GM03348 (cell line): ENCODE measurements at regions not wholly inside any gene's neighbourhood (a gene's known extent, or its start where the extent isn't known, plus 50 kb on each side); places are given as distances from the start of the nearest gene placed in this dataset.

ENCODE experiments used
- DNase-seq: peaks from one replicate; pipeline ENCODE4 v3.0.0; 2012; ENCODE audit warnings: low spot score

DNA sequence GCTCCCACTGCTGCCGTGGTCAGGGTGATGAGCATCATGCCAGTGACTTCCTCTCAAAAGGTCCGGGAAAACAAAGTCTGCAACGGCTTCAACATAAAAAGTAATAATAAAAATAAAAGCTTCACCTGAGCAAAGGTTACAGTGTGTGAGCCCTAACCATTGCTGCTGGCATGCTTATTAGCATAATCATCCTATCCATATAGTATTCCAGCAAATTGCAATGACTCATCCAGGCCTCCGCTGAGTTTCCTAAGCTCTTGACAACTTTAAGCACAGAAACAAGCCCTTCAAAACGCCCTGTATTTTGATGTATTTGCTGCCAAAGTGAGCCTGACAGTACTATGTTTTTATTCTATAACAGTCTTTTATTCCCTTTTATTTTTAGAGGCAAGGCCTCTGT, 100.5 kb downstream of the AASDH start:
- no peak for DNase-seq

DNA sequence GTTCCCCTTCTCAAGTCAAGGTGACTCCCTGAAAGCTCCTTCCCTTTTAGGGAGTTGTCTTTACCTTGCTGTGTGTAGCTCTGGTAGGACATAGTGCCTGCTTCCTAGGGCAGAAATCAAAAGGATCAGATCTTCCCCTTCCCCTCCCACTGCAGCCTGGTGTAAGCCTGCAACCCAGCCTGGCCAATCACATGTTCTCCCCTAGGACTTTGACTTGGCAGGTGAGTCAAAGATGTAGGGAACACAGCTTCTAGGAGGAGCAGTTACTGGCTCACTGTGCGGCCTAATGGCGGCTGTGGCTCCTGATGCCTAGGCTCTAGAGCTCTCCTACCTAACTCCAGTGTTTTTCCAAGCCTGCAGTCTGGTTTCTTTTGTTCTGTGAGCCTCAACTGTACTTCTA, 103.9 kb downstream of the AASDH start:
- DNase-seq: no peak

DNA sequence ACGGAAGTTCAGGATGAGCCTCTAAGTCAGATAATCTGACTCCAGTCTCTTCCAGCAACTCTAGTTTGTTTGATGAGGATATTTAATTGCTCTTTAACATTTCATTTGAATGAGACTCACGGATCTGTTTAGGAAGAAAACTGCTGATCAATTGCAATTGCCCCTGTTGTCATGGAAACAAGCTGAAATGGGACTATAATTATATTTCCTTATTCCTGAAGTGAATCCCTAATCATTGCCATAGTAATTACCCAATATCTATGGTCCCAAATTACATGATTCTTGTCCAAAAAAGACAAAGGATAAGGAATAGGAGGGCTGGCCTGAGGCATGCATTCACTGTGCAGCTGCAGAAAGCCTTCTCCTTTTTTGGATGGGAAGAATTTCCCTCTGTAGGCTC, 105.3 kb downstream of the AASDH start:
- no peak for DNase-seq

DNA sequence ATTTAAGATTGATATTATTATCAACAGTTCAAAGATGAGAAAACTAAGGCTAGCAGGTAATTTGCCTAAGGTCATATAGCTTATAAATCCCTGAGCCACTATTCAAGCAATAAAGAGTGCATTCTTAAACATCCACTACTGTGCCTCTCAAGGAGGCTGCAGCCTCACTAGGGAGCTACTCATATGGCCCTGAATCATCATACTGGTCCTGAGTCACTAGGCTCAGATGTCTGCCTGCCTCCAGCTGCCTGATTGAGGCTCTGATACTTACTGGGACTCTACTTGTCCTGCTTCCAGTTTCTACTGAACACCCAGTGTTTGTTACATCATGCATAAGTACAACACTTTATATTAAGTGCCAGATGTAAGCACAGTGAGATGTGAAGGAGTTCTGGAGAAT, 110.7 kb downstream of the AASDH start:
- no peak for DNase-seq

DNA sequence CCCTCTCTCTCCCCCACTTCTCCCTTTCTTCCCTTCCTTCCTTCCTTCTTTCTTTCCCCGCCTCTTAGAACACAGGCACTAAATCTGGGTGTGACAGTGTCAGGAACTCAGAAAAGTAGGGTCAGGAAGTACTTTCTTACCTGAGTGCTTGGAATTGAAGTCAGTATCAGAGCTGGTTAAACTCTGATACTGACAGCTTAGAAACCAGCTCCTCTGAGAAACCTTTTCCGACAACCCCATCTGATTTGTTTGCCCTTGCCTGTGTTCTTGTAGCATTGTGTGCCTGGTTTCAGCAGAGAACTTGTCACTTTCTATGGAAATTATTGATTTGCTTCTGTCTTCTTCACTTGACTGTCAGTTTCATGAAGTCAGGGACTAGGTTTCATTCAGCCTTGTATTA, 113.9 kb downstream of the AASDH start:
- DNase-seq: no peak

DNA sequence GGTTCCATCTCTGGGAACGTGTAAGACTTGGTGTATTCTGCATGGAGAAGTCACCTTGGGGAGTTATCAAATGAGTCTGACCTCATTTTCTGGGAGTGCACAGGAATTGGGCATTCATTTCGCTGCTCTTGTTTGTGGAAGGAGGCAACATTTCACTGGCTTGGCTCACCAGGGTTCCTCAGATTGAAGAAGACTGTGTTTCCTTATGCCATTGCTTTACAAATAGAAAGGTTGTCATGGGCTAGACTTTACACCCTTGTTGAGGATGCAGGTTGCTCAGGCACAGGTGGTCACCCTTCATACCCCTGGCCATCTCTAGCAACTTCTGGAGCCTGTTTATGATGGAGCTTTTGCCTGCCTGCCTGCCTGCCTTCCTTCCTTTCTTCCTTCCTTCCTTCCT, 114.4 kb downstream of the AASDH start:
- no peak for DNase-seq

DNA sequence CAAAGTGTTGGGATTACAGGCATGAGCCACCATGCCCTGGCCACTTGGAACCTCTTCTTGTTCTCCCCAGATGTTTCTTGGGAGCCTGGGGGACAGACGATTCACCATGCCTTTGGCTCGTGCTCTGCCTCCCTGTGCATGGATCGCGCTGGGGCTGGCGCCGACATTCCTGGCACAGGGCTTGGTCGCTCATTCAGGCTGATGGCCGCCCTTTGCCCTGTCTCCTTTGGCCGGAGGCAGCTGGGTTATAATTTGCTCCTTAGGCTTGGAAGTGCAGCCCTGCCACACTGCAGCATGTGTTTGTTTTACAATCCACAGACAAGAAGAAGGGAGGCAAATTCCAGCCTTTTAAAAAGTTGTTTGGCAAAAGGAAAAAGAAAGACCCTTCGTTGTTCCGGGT, 115.3 kb downstream of the AASDH start:
- DNase-seq: no peak

DNA sequence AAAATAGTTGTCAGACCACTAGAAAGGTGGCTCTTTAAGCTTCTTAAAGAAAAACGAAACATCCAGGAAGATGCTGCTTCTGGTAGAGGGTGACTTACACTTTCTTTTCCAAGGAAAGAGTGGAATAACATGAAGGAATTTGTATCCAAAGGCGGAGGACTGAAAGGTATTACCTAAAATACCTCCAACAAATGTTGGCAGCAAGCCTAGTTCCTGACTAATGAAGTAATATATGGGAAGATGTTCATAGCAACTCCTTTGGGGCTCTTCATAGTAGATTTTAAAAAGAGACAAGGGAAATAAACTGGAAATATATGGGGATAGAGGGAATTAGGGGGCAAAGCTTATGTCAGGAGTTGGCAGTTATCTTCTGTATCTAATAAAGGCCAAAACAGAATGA, 116.2 kb downstream of the AASDH start:
- DNase-seq: no peak

DNA sequence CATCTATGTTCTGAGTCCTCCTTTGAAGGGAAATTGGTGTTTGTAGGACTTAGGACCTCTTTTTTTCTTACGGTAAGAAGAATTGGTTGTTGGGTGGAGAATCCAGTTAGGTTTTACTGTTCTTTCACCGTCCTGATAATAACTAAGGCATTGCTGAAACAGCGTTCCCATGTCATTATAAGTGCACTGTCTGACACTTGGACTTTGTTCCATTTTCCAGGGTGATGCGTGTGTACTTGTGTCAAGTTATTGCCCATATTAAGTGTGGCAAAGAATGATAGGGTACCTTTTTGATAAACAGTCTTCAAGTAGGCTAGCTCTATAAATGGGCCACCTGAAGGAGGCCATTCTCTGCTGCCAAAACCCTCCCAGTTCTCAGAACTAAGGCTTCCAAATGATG, 119.7 kb downstream of the AASDH start:
- DNase-seq: no peak

DNA sequence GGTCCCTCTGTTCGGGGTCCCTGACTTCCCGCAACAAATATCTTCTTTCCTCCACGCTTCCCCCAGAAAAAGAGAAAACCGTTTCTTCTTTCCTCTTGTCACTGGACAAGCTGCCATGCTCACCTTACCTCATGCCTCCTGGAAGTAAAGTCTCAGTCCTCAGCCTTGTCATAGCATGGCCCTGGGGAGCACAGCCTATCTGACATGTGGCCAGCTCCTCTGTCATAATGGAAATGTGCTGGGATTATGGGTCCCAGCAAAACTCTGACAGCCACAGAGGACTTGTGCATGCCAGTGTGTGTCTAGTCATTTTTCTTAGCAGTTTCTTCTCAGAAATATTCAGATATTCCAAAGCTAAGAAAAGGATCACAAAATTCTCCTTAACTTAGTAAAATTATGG, 122.4 kb downstream of the AASDH start:
- no peak for DNase-seq

DNA sequence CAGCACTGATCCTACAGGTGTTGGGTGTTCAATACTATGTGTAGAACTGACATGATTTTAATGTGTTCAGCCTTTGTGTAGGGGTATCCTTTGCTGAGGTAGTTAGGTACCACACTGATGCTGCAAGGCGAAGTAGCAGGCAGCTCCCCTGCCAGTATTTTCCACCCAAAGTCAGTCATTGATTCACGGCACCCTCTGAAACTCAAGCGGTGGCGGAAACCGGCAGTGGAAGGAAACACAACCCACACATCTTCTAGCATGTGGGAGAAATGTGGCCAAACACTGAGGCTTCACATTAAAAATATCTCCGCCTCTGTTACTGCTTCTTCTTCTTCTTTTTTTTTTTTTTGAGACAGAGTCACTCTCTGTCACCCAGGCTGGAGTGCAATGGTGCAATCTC, 126.3 kb downstream of the AASDH start:
- no peak for DNase-seq

DNA sequence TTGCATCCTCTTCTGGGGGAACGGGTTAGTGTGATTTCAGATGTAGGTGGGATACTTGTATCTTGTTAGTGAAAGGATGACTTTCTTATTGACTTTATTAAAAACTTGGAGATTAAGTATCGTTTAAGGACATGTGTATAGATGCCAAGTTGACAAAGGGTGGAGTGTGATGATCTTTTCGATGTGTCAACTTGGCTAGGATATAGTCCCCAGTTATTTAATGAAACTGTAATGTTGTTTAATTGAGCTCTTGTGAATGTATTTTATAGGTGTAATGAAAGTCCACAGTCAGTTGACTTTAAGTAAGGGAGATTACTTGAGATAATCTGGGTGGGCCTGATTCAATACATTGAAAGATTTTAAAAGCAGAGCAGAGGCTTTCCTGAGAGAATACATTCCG, 127.0 kb downstream of the AASDH start:
- DNase-seq: no peak

DNA sequence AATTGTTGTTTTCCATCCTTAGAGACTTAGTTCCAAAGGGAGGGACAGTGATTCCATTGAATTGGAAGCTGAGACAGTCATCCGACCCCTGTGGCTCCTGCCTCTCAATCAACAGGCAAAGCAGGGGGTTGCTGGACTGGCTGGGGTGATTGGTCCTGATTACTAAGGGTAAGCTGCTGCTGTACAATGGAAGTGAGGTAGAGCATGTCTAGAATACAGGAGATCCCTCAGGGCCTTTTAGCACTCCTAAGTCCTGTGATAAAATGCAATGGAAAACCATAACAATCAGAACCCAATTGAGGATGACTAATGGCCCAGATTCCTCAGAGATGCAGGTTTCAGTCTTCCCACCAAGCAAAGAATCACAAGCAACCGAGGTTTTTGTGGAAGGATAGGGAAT, 127.6 kb downstream of the AASDH start:
- DNase-seq: no peak

DNA sequence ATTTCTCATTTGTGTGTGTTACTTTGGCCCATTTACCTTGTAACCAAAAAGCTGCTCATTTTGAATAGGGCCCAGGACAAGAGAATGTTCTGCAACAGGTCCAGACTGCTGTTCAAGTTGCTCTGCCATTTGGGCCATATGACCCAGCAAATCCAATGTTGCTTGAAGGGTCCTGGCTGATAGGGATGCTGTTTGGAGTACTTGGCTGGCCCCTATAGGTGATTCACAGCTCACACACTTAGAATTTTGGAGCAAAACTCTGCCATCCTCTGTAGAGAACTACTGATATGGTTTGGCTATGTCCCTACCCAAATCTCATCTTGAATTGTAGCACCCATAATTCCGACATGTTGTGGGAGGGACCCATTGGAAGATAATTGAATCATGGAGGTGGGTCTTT, 131.5 kb downstream of the AASDH start:
- DNase-seq: no peak

DNA sequence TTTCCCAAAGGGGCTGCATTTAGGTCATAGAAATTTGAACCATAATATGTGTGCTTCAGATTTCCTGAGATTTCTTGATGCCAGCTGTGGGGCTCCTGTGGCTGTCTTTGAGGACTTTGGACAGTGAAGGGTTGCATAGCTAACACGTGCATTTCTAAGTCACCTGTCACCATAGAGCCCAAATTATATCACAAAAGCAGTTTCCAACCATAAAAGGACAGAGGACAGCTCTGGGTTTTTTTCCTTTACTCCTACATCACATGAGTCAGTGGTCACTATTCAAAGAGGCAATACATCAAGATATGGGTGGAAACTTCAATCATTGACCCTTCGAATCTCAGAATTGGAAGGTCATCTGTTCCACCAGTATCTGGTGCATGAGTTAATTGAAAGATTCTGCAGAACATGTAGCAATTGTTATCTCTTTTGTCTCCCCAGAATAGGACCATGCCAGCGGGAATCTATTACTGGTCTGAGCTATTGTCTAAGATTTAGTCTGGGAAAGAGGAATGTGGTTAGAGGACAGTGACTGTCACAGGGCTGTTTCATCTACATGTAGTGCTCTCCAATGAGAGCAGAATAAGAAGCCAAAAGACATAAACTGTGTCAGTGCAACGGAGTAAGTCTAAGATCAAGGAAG, 133.5 kb downstream of the AASDH start:
- no peak for DNase-seq

DNA sequence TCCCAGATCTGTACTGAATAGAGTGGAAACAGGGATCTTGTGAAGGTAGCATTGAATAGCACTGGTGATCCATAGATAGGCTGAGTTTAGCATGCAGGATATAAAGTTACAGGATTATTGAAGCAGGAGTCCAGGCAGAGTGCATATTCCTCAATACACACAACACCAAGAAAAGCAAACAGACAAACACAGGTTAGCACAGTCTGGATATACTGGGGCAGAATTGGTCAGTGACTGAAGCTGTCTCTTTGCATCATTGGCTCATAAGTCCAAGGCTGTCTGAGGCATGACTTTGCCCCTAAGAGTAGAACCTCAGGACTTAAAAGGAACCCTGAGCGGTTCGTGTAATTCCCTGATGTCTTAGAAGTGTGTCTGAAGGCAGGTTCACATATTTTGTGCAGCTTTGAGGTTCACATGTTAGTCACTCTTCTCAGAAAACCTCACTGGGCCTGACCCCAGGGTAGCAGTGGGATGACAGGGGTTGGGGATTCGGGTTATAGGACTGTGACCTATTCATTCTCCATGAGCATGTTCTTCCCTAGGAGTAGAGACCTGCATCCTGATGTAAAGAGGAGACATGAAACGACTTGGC, 134.6 kb downstream of the AASDH start:
- DNase-seq: no peak

DNA sequence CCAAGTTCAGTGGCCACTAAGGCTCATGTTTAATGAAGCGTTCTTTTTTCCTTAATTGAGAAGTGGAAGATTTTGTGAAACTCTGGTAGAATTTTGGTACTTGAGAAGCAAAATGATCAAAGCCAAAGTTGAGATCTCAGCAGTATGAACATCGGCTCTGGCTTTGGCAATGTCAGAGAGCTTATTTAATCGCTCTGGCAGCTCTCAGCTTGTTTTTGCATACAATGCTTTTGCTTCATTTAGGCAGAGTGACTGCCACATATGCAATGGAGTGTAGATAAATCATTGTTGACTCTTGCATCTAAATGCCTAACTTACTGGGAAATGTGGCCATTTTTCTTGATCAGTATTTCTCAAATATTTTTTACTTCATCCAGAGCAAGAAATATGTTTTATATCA, 135.7 kb downstream of the AASDH start:
- DNase-seq: no peak

DNA sequence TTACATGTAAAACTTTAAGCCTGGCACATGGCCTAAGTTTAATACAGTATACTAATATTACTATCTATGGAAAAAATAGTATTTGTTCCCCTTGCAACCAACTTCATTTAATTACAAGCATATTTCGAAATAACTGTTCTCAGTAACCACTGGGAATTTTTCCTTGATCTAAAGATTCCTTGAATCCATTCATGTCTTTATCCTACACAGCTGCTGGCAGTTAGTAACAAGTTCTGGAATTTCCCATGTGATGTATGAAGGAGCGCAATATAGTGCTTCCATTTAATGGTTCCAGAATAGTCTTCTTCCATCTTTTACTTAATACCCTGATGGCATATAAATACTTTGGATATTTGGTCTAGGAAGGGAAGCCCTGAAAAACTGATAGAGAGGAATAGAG, 136.5 kb downstream of the AASDH start:
- no peak for DNase-seq

DNA sequence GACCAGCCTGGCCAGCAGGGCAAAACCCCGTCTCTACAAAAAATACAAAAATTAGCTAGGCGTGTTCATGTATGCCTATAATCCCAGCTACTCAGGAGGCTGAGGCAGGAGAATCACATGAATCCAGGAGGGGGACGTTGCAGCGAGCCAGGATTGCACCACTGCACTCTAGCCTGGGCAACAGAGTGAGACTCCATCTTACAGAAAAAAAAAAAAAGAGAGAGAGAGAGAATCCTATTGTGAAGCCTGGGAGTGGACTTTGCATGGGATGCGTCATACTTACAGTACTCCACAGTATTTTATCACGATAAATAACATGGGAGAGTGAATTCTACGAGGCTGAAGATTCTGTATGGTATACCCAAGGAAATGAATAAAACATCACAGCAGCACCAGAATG, 139.6 kb downstream of the AASDH start:
- no peak for DNase-seq

DNA sequence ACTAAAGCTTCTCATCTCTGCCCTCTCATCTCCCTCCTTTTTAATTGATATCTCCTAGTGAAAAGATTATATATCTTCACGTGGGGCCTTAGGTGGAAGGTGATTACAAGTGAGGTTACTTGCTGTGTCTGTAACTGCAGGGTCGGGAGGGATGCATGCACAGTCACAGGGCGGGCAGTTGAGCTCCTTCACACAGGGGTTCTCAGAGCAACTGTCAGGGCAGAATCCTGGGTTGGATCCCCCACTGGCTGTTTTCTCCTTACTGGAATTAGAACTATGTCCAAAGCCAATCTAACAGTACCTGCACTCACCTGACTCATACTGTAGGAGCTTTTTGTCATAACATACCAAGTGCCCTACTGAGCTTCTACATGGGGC, 141.1 kb downstream of the AASDH start:
- no peak for DNase-seq

DNA sequence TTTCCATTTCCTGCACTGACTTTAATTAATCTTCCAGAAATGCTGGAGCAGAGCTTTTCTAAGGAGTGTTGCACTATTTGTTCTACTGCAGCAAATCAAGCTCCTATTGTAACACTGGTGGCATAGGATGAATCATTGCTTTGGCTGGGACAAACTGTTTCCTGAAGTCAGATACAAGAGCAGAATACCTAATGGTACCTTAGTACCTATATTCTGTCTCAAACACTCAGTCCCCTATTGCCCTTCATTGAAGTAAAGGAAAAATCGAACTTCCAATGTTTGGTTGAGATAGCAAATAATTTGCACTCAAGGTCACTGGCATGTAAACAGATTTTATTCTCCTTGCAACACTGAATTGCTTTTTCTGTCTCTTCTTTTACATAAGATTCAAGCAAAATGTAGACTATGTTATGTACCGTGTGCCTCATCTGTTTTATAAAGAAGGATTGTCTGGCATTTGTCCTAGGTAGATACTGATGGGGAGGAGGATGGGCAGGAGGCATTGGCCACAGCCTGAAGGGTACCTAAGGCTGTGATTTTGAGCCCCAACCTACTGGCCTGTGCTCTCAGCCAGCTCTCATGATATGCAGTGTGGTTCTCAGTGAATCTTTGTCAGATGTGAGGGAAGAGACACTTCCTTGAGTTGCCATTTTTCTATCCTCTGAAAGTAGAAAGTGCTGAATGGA, 141.6 kb downstream of the AASDH start:
- DNase-seq: no peak

DNA sequence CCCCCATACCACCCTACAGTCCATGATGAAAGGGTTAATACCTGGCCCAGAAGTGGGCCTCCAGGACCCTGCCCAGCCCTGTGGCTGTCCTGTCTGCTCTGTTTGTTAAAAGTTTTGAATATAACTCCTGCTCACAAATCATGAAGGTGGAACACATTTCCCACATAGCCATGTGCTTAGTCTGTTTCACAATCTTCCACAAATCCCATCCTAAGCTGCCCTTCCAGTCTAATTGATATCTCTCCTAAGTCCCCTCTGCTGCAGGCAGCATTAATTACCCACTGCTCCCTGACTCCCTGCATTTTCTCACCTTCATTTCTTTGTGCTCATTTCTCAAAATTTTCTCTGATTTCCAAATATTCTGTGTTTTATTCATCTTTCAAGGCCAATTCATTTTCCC, 142.6 kb downstream of the AASDH start:
- DNase-seq: no peak

DNA sequence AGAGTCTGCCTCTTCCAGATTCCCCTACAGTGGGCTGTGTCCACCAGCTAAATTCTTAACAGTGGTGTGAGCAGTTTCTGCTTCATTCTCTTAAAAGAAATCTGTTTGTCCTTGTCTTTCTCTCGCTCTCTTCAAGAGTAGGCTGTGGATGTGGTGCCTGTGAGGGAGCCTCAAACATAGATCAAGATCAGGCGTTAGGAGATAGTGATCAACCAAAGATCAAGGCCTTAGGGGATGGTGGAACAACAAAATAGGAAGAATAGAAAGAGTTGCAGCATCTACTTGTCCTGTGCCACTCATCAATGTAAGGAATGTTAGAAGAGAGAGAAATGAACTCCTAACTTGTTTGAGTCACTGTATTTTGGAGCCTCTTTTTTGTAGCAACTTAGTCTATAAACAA, 144.2 kb downstream of the AASDH start:
- no peak for DNase-seq

DNA sequence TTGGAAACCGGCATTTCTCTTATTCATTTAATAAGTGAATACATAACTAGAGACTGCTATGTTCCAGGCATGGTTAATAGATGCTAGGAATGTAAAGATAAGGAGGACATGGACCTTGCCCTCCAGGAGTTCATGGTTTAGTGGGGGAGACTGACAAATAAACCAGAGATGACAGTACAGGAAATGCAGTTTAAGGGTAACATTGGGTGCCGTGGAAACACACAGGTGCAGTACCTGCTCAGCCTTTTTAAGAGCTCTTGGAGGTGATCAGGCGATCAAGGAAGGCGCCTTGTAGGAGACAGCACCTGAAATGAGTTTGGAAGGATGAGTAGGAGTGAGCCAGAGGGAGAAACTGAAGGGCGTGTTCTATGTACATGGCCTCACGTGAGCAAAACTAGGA, 145.8 kb downstream of the AASDH start:
- no peak for DNase-seq
